ENCODE measurements at regions not wholly inside any gene's neighbourhood (a gene's known extent, or its start where the extent isn't known, plus 50 kb on each side); places are given as distances from the start of the nearest gene placed in this dataset.
A peak's percentile ranks its signal among the peaks of the same experiment; 100 is the strongest.

DNA sequence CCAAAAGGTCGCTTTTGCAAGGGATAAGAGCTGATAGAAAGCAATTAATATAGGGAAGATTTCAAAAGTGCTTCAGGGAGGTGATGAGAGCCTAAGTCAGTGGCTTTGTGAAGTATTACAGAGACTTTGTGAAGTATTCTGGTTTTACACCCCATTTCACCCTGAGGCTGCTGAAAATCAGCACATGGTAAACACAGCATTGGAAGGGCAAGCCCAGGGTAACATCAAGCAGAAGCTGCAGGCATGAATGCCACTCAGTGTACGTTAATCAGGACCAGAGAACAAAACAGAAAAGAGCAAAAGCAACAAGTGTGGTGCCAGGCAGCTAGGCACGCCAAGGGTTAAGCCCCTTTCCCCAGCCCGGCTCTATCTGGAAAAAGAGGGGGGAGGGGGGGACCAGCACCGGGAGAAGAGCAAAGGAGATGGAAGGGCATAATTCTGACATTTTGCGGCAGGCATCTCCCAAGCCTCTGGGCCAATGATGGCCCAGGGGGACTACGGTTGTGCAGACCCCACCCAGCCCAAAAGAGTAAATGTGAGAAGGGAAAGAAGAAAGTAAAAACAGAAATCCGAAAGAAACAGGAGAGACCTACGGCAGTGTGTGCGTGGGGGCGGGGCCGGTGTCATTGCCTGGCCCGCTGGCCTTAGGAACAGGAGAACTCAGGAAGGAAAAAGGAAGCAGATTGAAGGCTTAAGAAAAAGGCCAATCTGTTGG is 58.9 kb downstream of the DHRS2 start:
- H3K27me3 ChIP-seq, result peaks cover 6% of the 10 kb centered on the region; the same call in 1 of the 2 replicates
- no peak for DNase-seq
- TF ChIP-seq, protein P1, sequence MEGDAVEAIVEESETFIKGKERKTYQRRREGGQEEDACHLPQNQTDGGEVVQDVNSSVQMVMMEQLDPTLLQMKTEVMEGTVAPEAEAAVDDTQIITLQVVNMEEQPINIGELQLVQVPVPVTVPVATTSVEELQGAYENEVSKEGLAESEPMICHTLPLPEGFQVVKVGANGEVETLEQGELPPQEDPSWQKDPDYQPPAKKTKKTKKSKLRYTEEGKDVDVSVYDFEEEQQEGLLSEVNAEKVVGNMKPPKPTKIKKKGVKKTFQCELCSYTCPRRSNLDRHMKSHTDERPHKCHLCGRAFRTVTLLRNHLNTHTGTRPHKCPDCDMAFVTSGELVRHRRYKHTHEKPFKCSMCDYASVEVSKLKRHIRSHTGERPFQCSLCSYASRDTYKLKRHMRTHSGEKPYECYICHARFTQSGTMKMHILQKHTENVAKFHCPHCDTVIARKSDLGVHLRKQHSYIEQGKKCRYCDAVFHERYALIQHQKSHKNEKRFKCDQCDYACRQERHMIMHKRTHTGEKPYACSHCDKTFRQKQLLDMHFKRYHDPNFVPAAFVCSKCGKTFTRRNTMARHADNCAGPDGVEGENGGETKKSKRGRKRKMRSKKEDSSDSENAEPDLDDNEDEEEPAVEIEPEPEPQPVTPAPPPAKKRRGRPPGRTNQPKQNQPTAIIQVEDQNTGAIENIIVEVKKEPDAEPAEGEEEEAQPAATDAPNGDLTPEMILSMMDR (IDR thresholded peaks at IDR 0.05; ENCODE audit: low read depth, low read length), result no peak
- H3K36me3 ChIP-seq, result no peaks in the 10 kb centered on the region
- no peaks in the 10 kb centered on the region for H3K4me1 ChIP-seq
- peak overlapping the region; percentile 23 for H3K4me3 ChIP-seq (ENCODE audit: low read depth, low read length)
- no peaks in the 10 kb centered on the region for H3K9me3 ChIP-seq

DNA sequence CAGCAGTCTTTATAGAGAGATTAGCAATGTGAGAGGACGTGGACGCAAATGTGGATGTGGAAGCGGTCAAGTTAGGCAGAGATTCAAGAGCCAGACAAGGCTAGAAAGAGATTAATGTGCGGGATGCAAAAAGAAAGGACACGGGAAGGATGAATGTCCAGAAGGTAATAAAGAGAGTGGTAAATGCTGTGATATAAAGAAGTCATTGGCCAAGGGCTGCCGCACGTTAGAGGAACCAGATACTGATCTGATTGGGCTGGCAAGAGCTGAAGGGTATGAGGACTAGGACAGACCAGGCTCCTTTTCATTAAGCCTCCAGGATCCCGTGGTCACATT is 59.5 kb downstream of the DHRS2 start:
- TF ChIP-seq, protein P1 (IDR thresholded peaks at IDR 0.05; ENCODE audit: low read depth, low read length), result no peak
- H3K27me3 ChIP-seq, result peaks cover 6% of the 10 kb centered on the region; the same call in 1 of the 2 replicates
- no peaks in the 10 kb centered on the region for H3K9me3 ChIP-seq
- no peaks in the 10 kb centered on the region for H3K36me3 ChIP-seq
- H3K4me1 ChIP-seq, result no peaks in the 10 kb centered on the region
- DNase-seq, result no peak
- H3K4me3 ChIP-seq (ENCODE audit: low read depth, low read length), result peak overlapping the region; percentile 23; the same call in 1 of the 2 replicates

DNA sequence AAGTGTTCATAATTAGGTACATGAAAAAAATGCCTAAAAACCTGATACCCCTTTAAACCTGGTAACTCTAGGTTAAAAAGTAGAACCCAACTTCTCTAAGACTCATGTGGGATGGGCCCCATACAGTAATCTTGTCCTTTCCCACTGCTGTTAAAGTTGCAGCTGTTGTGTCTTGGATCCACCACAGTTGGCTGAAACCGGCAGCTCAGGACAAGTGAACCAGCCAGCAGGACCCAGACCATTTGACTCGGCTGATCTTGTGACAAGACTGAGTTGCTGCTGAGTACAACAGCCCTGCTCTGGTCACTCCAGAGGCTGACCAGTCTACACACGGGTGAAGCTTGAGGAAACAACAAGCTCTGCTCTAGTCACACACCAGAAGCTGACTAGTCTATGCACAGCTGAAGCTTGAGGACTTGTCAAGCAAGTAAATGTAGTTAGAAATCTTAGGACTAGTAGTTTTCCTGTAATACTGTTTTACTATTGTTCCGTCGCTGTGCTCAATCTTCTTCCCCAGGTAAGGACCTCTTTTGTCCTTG is 60.6 kb downstream of the DHRS2 start:
- no peaks in the 10 kb centered on the region for H3K9me3 ChIP-seq
- no peak overlapping the region for H3K4me3 ChIP-seq (ENCODE audit: low read depth, low read length)
- H3K4me1 ChIP-seq, result no peaks in the 10 kb centered on the region
- TF ChIP-seq, protein P1 (IDR thresholded peaks at IDR 0.05; ENCODE audit: low read depth, low read length), result no peak
- H3K27me3 ChIP-seq, result peaks cover 6% of the 10 kb centered on the region; the same call in 1 of the 2 replicates
- DNase-seq, result no peak
- no peaks in the 10 kb centered on the region for H3K36me3 ChIP-seq

DNA sequence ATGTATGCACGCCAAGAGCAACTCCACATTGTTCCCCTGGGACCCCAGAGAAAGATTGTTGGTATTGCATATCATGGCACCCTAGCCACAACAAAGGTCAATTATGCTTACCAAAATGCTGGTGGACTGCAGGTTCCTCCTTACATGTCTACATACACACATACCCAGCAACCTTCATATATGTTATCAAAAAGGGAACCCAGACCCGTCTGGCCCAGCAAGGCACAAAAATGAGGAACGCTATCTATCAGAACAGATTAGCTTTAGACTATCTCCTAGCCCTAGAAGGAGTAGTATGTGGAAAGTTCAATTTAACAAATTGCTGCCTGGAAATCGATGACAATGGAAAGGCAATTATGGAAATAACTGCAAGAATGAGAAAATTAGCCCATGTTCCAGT is 61.5 kb downstream of the DHRS2 start:
- Histone ChIP-seq H3K9me3 (no peaks in the 10 kb centered on the region), H3K4me3 (ENCODE audit: low read depth, low read length) (no peak overlapping the region), H3K4me1 (no peaks in the 10 kb centered on the region), H3K36me3 (no peaks in the 10 kb centered on the region), H3K27me3 (peaks cover 6% of the 10 kb centered on the region; the same call in 1 of the 2 replicates)
- TF ChIP-seq, protein P1 (IDR thresholded peaks at IDR 0.05; ENCODE audit: low read depth, low read length), result no peak
- no peak for DNase-seq

DNA sequence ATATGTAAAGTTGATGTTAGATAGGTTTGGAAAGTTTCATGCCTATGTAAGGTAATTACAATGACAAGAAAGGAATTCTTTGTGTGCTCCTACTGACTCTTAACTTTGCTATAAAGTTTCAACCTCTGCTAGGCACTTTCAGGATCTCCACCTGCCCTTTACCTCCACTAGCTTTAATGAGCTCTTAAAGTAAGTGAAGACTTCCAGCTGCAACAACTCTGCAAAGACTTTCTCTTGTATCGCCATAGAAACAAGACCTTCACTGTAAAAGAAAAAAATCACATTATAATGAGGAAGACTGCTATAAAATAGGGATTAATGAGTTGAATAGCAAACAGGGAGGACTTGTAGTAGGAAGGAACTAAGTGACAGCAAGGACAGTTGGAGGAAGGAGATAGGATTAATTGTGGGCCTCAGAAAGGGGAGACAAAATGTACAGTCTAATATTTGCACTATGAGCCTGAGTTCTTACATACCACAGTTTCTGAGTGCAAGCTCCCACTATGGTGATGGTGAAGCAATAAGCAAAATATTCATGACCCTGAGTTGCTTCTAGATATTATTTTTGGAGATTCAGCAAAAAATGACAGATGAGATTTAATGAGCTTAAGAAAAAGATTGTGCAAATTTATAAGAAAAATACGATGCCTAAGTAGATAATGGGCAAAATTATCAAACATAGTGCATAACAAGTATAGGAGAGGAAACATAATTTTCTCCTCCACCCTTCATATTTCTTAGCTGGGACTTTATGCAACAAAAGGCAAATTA is 66.7 kb downstream of the DHRS2 start:
- Histone ChIP-seq H3K4me1 (no peaks in the 10 kb centered on the region), H3K4me3 (ENCODE audit: low read depth, low read length) (no peak overlapping the region), H3K9me3 (peaks cover 2% of the 10 kb centered on the region; the same call in 1 of the 2 replicates), H3K36me3 (no peaks in the 10 kb centered on the region), H3K27me3 (no peaks in the 10 kb centered on the region)
- TF ChIP-seq, protein P1 (IDR thresholded peaks at IDR 0.05; ENCODE audit: low read depth, low read length), result no peak
- no peak for DNase-seq
